Neural cell (in vitro differentiated cells): ENCODE measurements at regions not wholly inside any gene's neighbourhood (a gene's known extent, or its start where the extent isn't known, plus 50 kb on each side); places are given as distances from the start of the nearest gene placed in this dataset.

Experiments used
- H2AFZ ChIP-seq: fragments of 200-600, 300-800 bp; sonication (generic), shearing (Covaris generic); 2 replicates; pipeline ENCODE4 v1.6.0; 2014; ENCODE audit warnings: low read depth, mild to moderate bottlenecking, antibody characterized with exemption, low read length, moderate library complexity
- H3F3A ChIP-seq: fragments of 200-600 bp; shearing (Covaris generic); 2 replicates; pipeline ENCODE4 v1.6.1; 2016; ENCODE audit warnings: mild to moderate bottlenecking, moderate library complexity, mixed read lengths, antibody characterized with exemption, low read length; ENCODE audit not compliant: insufficient read depth, poor library complexity, severe bottlenecking
- H3K27ac ChIP-seq: fragments of 200-600, 300-800 bp; sonication (generic), shearing (Covaris generic); 2 replicates; pipeline ENCODE4 v1.5.1; 2014; ENCODE audit warnings: mild to moderate bottlenecking, low read length, moderate library complexity
- H3K27me3 ChIP-seq: fragments of 300-800, 200-600 bp; sonication (generic), shearing (Covaris generic); 2 replicates; pipeline ENCODE4 v1.6.0; 2014; ENCODE audit warnings: mild to moderate bottlenecking, low read depth, low read length, moderate library complexity; ENCODE audit not compliant: insufficient read depth
- H3K36me3 ChIP-seq: fragments of 300-800, 200-600 bp; sonication (generic), shearing (Covaris generic); 2 replicates; pipeline ENCODE4 v1.5.1; 2014; ENCODE audit warnings: mild to moderate bottlenecking, antibody characterized with exemption, low read length, moderate library complexity; ENCODE audit not compliant: insufficient read depth
- H3K4me2 ChIP-seq: fragments of 300-800, 200-600 bp; sonication (generic), shearing (Covaris generic); 2 replicates; pipeline ENCODE4 v1.6.0; 2014; ENCODE audit warnings: mild to moderate bottlenecking, low read length
- H3K4me3 ChIP-seq: fragments of 300-800, 200-600 bp; sonication (generic), shearing (Covaris generic); 2 replicates; pipeline ENCODE4 v1.5.1; 2014; ENCODE audit warnings: mild to moderate bottlenecking, low read length, moderate library complexity
- H3K79me2 ChIP-seq: fragments of 200-600 bp; shearing (Covaris generic); replicated peaks from 2 replicates; pipeline ENCODE4 v1.6.0; 2014; ENCODE audit warnings: mild to moderate bottlenecking, low read length, moderate library complexity; ENCODE audit not compliant: insufficient read depth
- H3K9ac ChIP-seq: fragments of 300-800, 200-600 bp; sonication (generic), shearing (Covaris generic); 2 replicates; pipeline ENCODE4 v1.6.1; 2016; ENCODE audit warnings: mild to moderate bottlenecking, low read length, mixed read lengths
- H3K9me2 ChIP-seq: fragments of 200-600 bp; shearing (Covaris generic); 2 replicates; pipeline ENCODE4 v1.6.1; 2016; ENCODE audit warnings: mild to moderate bottlenecking, low read length, mixed read lengths; ENCODE audit not compliant: insufficient read depth
- H3K9me3 ChIP-seq: fragments of 200-600, 300-800 bp; sonication (generic), shearing (Covaris generic); 2 replicates; pipeline ENCODE4 v1.6.1; 2016; ENCODE audit warnings: mild to moderate bottlenecking, mixed run types, low read length, moderate library complexity, mixed read lengths
- H4K20me1 ChIP-seq: fragments of 200-600 bp; shearing (Covaris generic); 2 replicates; pipeline ENCODE4 v1.6.1; 2016; ENCODE audit warnings: mild to moderate bottlenecking, mixed run types; ENCODE audit not compliant: insufficient read depth
- CTCF ChIP-seq: fragments of 450-650 bp; IDR thresholded peaks from 2 replicates; pipeline ENCODE4 v1.5.1; 2014; ENCODE audit warnings: antibody characterized with exemption, mild to moderate bottlenecking, moderate library complexity; ENCODE audit not compliant: poor library complexity, severe bottlenecking
- EP300 ChIP-seq: fragments of 450-650 bp; conservative IDR thresholded peaks from 2 replicates; pipeline ENCODE4 v1.6.1; 2014; ENCODE audit warnings: antibody characterized with exemption, mild to moderate bottlenecking, moderate library complexity; ENCODE audit not compliant: poor library complexity, severe bottlenecking
- EZH2 ChIP-seq: fragments of 200-600, 300-800 bp; shearing (Covaris generic), sonication (generic); IDR thresholded peaks from 2 replicates; pipeline ENCODE4 v1.6.1; 2014; ENCODE audit warnings: antibody characterized with exemption, low read length, borderline replicate concordance, mild to moderate bottlenecking; ENCODE audit not compliant: insufficient read depth, poor library complexity, severe bottlenecking
- MXI1 ChIP-seq: fragments of 450-650 bp; conservative IDR thresholded peaks from 2 replicates; pipeline ENCODE4 v1.6.1; 2014; ENCODE audit warnings: antibody characterized with exemption, mild to moderate bottlenecking; ENCODE audit not compliant: poor library complexity, severe bottlenecking
- POLR2AphosphoS5 ChIP-seq: IDR thresholded peaks from 2 replicates; pipeline ENCODE4 v1.6.1; 2012
- RAD21 ChIP-seq: fragments of 450-650 bp; conservative IDR thresholded peaks from 2 replicates; pipeline ENCODE4 v1.6.1; 2014; ENCODE audit warnings: antibody characterized with exemption, mild to moderate bottlenecking, moderate library complexity
- SMC3 ChIP-seq: fragments of 450-650 bp; conservative IDR thresholded peaks from 2 replicates; pipeline ENCODE4 v1.6.1; 2014; ENCODE audit warnings: antibody characterized with exemption, mild to moderate bottlenecking, moderate library complexity; ENCODE audit not compliant: poor library complexity
- TAF1 ChIP-seq: IDR thresholded peaks from 2 replicates; pipeline ENCODE4 v1.6.1; 2012; ENCODE audit warnings: low read depth
- TF ChIP-seq, protein P1 (sequence below): IDR thresholded peaks from 2 replicates; pipeline ENCODE4 v1.6.1; 2012; ENCODE audit warnings: borderline replicate concordance

DNA sequence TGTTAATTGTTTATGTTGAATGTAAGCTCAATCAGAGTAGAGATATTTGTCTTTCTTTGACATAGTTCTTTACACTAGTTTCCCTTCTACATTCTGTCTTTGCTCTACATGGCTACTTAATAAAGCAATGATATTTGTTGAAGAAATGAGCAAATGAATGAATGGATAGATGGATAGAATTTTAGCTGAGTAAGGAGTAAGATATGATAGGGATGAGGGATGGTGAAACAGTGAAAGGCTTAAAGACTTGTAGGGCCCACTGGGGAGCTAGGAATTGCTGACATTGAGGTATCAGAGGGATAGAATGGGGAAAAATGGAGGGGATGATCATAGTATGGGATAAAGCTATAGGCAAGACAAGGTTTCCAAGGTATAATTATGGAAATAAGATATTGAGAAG, 361.6 kb upstream of the SPHKAP start:
- Histone ChIP-seq H3K9ac (no peak overlapping the region), H3K79me2 (no peaks in the 10 kb centered on the region), H2AFZ (no peak overlapping the region), H3K9me2 (no peaks in the 10 kb centered on the region), H3F3A (no peaks in the 10 kb centered on the region), H3K9me3 (no peaks in the 10 kb centered on the region), H3K4me2 (no peak overlapping the region), H3K27me3 (no peaks in the 10 kb centered on the region), H3K4me3 (no peak overlapping the region), H3K36me3 (no peaks in the 10 kb centered on the region), H3K27ac (no peak overlapping the region), H4K20me1 (no peaks in the 10 kb centered on the region)
- TF ChIP-seq CTCF (no peak), EP300 (no peak), MXI1 (no peak), POLR2AphosphoS5 (no peak), RAD21 (no peak), EZH2 (no peak), TAF1 (no peak), SMC3 (no peak)
- TF ChIP-seq, protein P1, sequence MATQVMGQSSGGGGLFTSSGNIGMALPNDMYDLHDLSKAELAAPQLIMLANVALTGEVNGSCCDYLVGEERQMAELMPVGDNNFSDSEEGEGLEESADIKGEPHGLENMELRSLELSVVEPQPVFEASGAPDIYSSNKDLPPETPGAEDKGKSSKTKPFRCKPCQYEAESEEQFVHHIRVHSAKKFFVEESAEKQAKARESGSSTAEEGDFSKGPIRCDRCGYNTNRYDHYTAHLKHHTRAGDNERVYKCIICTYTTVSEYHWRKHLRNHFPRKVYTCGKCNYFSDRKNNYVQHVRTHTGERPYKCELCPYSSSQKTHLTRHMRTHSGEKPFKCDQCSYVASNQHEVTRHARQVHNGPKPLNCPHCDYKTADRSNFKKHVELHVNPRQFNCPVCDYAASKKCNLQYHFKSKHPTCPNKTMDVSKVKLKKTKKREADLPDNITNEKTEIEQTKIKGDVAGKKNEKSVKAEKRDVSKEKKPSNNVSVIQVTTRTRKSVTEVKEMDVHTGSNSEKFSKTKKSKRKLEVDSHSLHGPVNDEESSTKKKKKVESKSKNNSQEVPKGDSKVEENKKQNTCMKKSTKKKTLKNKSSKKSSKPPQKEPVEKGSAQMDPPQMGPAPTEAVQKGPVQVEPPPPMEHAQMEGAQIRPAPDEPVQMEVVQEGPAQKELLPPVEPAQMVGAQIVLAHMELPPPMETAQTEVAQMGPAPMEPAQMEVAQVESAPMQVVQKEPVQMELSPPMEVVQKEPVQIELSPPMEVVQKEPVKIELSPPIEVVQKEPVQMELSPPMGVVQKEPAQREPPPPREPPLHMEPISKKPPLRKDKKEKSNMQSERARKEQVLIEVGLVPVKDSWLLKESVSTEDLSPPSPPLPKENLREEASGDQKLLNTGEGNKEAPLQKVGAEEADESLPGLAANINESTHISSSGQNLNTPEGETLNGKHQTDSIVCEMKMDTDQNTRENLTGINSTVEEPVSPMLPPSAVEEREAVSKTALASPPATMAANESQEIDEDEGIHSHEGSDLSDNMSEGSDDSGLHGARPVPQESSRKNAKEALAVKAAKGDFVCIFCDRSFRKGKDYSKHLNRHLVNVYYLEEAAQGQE: no peak

DNA sequence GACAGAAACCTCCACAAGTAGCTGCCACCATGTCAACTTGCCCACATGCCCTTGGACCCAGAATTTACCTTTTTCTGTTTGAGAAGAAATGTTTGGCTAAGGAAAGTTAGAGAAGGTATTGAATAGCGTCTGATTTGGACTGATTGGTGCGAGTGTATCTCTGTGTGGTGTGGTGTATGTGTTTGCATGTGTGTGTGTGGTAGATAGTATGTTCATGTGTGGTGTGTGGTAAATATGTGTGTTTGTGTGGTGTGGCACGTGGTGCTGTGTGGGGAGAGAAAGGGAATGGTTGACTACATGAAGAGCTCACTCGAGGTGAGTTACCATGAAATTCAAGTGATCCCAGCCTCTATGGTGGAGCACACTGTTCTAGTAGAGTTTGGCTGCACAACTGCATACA, 360.8 kb upstream of the SPHKAP start:
- no peak overlapping the region for H3K4me2 ChIP-seq
- no peak overlapping the region for H2AFZ ChIP-seq
- no peak overlapping the region for H3K4me3 ChIP-seq
- H3K9me2 ChIP-seq: no peaks in the 10 kb centered on the region
- no peaks in the 10 kb centered on the region for H3K9me3 ChIP-seq
- H3K27me3 ChIP-seq: no peaks in the 10 kb centered on the region
- no peak overlapping the region for H3K27ac ChIP-seq
- TF ChIP-seq EZH2: no peak
- no peak for TF ChIP-seq RAD21
- TF ChIP-seq TAF1: no peak
- TF ChIP-seq, protein P1: no peak
- no peak for TF ChIP-seq EP300
- no peak for TF ChIP-seq SMC3
- TF ChIP-seq MXI1: no peak
- no peak overlapping the region for H3K9ac ChIP-seq
- no peaks in the 10 kb centered on the region for H4K20me1 ChIP-seq
- H3K36me3 ChIP-seq: no peaks in the 10 kb centered on the region
- no peaks in the 10 kb centered on the region for H3K79me2 ChIP-seq
- no peaks in the 10 kb centered on the region for H3F3A ChIP-seq
